Stimulated activated CD4-positive, alpha-beta T cell treated with anti-CD3 and anti-CD28 coated beads, Interleukin-12 subunit alpha, Interleukin-12 subunit beta, amount 100 ng/mL, for 4 hours (primary cell): ENCODE measurements at regions not wholly inside any gene's neighbourhood (a gene's known extent, or its start where the extent isn't known, plus 50 kb on each side); places are given as distances from the start of the nearest gene placed in this dataset.

ENCODE experiments used
- DNase-seq: peaks from one replicate; pipeline ENCODE4 v3.0.0-alpha.2; 2020

- DNase-seq = peak; percentile 10
Observed at GRCh38 chr6:44642870-44643522, 255.5 kb downstream of the CDC5L start.

DNA sequence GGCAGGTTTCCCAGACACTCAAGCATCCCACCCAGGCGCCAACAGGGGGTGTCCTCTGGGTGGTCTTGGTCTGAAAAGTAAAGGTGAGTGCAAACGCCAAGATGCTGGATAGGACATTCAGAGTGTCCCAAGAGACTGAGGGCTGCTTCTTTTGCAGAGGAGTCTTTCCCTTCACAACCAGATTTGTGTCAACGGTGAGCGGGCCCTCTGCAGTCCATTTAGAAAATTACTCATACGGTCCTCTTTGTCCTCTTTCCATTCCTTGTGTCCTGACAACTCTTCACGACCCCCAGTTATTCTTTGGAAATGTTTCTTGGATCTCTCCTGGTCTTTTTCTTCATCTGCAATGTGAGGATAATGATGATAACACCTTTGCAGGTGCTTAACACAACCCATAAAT lies 257.8 kb downstream of the CDC5L start:
- DNase-seq = no peak

- DNase-seq = no peak
Observed at GRCh38 chr6:44646355-44646754, 258.8 kb downstream of the CDC5L start.

- no peak for DNase-seq
Observed at GRCh38 chr6:44649365-44650025, 262.0 kb downstream of the CDC5L start.

- no peak for DNase-seq
Observed at GRCh38 chr6:44650495-44650894, 263.0 kb downstream of the CDC5L start.

- DNase-seq = no peak
Observed at GRCh38 chr6:44650947-44651346, 263.4 kb downstream of the CDC5L start.

- no peak for DNase-seq
Observed at GRCh38 chr6:44651604-44652003, 264.1 kb downstream of the CDC5L start.

- DNase-seq = no peak
Observed at GRCh38 chr6:44652547-44652946, 265.0 kb downstream of the CDC5L start.

DNA sequence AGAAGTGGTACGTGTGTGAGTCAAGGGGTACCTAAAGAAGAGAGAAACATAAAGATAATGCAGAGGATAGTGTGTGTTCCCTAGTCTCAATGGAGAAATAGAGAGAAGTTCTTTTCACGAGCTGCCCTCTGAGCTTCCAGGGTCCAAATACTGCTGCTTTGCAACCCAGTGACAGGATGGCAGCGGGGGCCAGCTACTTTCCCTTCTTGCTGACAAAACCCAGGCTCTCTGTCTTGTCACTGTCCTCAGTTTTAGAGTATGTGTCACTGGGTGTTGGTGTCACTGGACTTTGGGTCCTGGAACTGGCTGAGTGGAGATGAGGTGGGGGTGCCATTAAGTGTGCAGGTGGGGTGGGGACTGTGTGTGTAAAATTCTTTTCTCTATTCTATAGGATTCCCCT lies 265.6 kb downstream of the CDC5L start:
- no peak for DNase-seq

DNA sequence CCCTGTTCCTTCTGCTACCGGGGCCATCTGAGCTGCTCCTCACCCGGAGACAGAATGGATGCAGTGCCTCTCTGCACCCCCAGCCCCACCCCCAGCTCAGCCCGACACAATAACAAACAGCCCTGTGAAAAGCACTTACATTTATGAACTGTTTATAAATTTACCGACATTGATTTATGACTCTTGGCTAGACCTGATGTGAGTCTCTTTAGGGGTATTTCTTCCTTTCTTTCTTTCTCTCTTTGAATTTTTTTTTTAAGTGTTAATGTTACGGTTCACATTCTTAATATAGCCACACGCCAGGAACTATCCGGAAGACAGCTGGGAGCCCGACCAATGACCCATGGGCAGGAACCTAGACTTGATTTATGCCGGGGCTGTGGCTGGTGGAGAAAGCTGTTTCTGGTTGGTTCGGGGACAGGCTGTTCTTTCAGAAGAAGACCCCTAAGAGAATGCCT lies 266.3 kb downstream of the CDC5L start:
- no peak for DNase-seq

GRCh38 chr6:44655412-44656342 lies 268.2 kb downstream of the CDC5L start:
- peak; percentile 77 for DNase-seq

DNA sequence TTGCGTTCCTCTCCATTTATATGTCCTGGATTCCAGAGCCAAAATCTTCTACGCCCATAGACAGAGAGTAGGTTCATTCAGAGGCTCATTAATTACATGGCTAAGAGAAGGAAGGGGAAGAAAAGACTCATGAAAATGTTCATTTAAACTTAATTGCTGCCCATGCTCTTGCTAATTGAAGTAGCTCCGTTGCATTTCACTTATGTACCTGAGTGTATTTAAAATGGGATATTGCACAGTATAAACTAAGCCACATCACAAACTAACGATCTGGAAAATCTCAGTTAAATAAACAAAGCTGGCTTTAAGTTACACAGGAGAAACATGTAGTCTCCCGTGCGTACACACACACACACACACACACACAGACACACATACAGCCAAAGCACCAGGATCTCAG lies 269.2 kb downstream of the CDC5L start:
- DNase-seq = no peak

DNA sequence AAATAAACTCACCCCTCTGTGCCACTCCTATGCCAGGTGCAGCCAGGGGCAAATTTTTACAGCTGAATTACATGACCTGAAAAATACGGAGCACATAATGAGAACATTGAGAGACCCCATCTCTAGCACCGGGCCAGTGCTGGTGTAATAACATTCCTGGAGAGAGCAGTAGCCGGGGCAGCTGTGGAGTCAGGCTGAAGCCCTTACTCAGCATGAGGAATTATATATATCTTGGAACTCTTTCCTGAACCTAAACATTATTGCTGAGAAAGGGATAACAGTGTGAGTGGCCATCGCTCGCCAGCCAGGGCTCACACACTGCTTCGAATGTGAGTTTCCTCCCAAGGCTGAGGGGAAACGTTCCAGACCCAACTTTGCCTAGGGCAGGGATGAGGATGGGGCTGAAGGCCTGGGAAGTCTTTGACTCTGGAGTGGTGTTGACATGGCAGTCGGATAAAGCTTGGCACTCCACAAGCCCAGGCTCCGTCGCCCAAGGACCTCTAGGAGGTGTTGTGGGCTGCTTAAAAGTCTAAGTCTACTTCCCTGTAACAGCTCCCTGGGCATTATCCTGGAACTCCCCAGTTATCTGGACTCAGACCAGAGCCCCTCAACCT lies 269.8 kb downstream of the CDC5L start:
- no peak for DNase-seq

- no peak for DNase-seq
Observed at GRCh38 chr6:44658571-44658970, 271.1 kb downstream of the CDC5L start.

GRCh38 chr6:44659726-44660125 lies 272.2 kb downstream of the CDC5L start:
- no peak for DNase-seq

DNA sequence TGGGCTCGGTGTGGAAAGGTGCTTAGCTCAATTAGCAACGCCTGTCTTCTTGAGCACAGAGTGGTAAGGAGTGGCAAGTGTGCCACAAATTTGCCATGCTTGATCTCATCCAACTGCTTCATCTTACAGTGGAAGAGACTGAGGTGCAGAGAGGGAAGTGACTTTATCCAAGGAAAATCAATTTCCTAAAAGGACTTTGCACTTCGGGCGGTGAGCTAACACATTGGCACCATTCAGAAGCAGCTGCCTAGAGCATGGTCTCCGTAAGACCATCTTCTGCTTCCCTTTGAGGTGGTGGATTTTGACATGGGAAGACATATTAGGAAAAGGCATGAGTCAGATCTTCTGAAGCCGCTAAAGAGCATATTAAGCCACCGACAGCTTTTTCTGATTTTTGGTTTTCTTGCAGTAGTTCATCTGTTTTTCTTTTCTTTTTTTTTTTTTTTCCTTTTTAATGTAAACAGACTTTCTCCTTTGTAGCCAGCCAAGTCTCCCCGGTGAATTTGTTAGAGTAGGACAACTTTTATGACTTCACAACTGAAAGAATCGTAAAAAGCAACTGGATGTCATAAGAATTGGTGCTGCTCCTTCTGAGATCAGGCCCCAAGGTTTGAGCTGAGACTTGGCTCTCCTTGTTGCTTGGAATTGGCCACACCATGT lies 273.2 kb downstream of the CDC5L start:
- DNase-seq = no peak

DNA sequence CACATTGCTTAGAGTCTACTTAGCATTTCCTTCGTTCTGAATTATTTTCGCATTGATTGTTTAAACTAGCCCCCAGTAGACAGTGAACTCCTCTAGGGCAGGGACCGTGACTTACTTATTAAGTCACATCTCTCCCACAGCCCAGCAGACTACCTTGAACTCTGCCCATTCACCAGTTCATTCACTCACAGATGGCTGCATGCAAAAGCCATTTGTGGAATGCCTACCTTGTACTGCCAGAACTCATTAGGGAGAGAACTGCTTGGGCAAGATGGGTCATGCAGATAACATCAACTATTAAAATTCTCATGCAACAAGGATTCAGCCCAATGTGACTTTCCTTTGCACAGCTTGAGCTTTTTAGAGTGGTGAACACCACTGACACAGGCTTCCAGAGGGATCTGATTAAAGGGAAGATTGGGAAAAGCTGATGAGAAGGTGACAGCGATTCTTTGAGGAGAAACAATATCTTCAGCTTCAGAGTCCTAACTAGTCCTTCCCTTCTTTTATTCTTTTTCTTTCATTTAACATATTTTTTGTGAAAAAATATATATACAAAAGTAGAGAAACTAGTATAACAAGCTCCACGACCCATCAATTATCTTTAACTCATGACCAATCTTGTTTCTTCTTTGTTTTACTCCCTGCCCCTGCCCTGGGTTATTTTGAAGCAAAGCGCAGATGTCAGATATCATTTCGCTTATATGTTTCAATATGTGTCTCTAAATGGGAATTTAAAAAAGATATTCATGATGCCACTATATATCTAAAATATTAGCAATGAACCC lies 273.9 kb downstream of the CDC5L start:
- no peak for DNase-seq

GRCh38 chr6:44662461-44663121 lies 275.1 kb downstream of the CDC5L start:
- no peak for DNase-seq

DNA sequence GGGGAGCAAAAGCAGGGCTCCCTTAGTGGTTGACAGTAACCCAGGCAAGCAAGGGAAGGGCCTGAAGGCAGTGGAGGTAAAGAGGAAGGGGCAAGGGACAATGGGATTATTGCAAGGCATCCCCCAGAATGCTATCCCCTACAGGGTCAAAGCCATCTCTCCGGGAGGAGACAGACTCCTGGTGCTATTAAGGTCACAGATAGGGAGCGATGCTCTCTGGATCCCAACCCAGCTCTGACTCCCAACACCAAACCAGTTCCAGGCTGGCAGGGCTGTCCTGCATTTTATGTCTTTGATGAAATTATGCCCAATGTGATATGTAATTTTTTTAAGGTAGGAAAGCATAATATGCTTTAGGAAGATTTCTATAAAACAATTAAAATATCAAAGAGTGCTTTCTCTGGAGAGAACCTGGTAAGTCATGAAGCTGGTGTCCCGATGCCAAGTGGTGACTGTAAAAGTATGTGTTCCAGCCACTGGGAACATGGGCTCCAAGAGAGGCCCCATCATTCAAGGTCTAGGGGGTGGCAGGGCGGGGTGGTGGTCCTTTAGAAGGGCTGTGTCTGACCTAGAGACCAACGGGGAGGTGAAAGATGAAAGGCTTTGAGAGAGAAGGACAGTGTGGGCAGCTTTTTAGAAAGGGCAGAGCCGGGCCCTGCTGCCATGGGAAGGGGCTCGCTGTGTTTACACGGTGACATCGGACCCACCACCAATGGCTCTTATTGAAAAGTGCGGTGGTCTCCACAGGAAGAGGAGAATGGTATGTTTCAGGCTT lies 276.5 kb downstream of the CDC5L start:
- DNase-seq = no peak

DNA sequence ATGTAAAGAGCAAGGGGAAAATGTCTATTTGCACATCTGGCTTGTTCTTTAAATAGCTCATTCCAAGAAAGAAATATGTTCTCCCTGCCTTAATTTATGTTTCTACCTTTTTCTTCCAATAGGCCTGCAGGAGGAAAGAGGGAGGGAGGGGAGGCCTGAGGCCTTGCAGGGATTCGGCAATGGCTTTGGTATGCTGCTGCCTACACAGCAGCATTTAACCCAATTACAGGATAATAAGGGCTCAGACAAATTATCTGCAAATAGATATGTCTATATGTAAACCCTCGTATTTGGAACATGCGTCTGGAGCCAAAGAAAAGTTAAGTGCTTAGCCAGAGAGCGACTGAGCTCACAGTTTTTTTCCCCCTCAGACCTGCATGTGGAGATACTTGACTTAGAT lies 277.2 kb downstream of the CDC5L start:
- no peak for DNase-seq
